Loucy (cell line): ENCODE measurements at regions not wholly inside any gene's neighbourhood (a gene's known extent, or its start where the extent isn't known, plus 50 kb on each side); places are given as distances from the start of the nearest gene placed in this dataset.

Experiments used
- EZH2phosphoT487 ChIP-seq: fragments of 200-600 bp; IDR thresholded peaks from 2 replicates; pipeline ENCODE4 v1.6.1; 2018; ENCODE audit warnings: antibody characterized with exemption, mild to moderate bottlenecking, moderate library complexity, borderline replicate concordance
- TF ChIP-seq, protein P1 (sequence below): fragments of 200-600 bp; sonication (generic); conservative IDR thresholded peaks from 2 replicates; pipeline ENCODE4 v1.5.1; 2014; ENCODE audit warnings: mild to moderate bottlenecking, antibody characterized with exemption, low read length

DNA sequence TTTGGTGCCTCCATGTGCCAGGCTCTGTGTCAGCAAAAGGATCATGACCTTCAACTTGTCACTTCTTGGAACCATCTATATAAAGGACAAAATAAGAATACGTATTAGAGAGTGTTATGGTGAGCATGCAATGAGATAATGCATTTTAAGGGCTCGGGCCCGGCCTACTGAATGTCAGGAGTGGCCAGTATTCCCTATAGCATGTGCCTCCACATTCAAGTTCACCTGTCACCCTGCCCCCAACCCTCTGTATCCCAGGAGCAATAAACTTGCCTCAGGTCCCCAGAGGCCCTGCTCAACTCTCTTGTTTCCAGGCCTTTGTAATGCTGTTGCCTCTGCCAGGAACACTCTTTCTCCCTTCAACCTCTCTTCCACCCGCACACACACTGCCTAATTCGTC lies 90.2 kb upstream of the SLC6A11 start:
- TF ChIP-seq, protein P1, sequence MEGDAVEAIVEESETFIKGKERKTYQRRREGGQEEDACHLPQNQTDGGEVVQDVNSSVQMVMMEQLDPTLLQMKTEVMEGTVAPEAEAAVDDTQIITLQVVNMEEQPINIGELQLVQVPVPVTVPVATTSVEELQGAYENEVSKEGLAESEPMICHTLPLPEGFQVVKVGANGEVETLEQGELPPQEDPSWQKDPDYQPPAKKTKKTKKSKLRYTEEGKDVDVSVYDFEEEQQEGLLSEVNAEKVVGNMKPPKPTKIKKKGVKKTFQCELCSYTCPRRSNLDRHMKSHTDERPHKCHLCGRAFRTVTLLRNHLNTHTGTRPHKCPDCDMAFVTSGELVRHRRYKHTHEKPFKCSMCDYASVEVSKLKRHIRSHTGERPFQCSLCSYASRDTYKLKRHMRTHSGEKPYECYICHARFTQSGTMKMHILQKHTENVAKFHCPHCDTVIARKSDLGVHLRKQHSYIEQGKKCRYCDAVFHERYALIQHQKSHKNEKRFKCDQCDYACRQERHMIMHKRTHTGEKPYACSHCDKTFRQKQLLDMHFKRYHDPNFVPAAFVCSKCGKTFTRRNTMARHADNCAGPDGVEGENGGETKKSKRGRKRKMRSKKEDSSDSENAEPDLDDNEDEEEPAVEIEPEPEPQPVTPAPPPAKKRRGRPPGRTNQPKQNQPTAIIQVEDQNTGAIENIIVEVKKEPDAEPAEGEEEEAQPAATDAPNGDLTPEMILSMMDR: no peak
- no peak for TF ChIP-seq EZH2phosphoT487
